ENCODE measurements at regions not wholly inside any gene's neighbourhood (a gene's known extent, or its start where the extent isn't known, plus 50 kb on each side); places are given as distances from the start of the nearest gene placed in this dataset.

- Histone ChIP-seq H3K27ac (ENCODE audit: insufficient read depth, low read depth, low read length) (no peak overlapping the region), H3K9ac (replicated peaks; ENCODE audit: extremely low read depth, insufficient read depth, low read length) (no peak overlapping the region), H2AFZ (ENCODE audit: low read depth, low read length) (no peak overlapping the region), H3K27me3 (ENCODE audit: control insufficient read depth in 2 of 2, insufficient read depth in 2 of 2, low read length in 2 of 2) (peaks cover 7 to 9% of the 10 kb centered on the region in 2 experiments), H3K9me1 (replicated peaks; ENCODE audit: control insufficient read depth, extremely low read depth, insufficient read depth, low read length) (no peaks in the 10 kb centered on the region), H3K36me3 (ENCODE audit: control insufficient read depth in 2 of 2, extremely low read depth in 1 of 2, insufficient read depth in 2 of 2, low read length in 2 of 2) (no peaks in the 10 kb centered on the region), H3K4me2 (ENCODE audit: insufficient read depth, low read length) (no peak overlapping the region), H3K79me2 (ENCODE audit: control insufficient read depth, insufficient read depth, low read length) (no peaks in the 10 kb centered on the region), H4K20me1 (replicated peaks; ENCODE audit: control insufficient read depth, extremely low read depth, insufficient read depth, low read length) (no peaks in the 10 kb centered on the region), H3K9me3 (replicated peaks; ENCODE audit: control insufficient read depth, insufficient read depth, low read length) (no peaks in the 10 kb centered on the region), H3K4me1 (ENCODE audit: control insufficient read depth, extremely low read depth, insufficient read depth, low read length) (no peaks in the 10 kb centered on the region), H3K4me3 (replicated peaks in 1 of 3; ENCODE audit: insufficient read depth in 1 of 3, low read depth in 1 of 3, low read length in 3 of 3) (no peak overlapping the region)
- dilution Hi-C loops (cut with MboI; ENCODE audit: extremely low pct_ligation_motif_present, low sequenced_read_pairs) (no loop called here), intact Hi-C loops (cut with micrococcal nuclease) (loop anchor here (1.0 to 10.0 kb wide), 4 partner anchors 68 to 1160 kb away; no protein-coding TSS in a partner anchor)
- BruUV-seq (replicated peaks) = no TSS peak
- peak; percentile 59 for DNase-seq (ENCODE audit: low read depth, low spot score)
- ChIA-PET POLR2A (no interaction called here), CTCF (interaction anchor here (0.7 to 1.8 kb wide), 12 partner anchors 8 to 1164 kb away, joined by 3 to 53 read pairs (median 6); no protein-coding TSS in a partner anchor)
- TF ChIP-seq POLR2AphosphoS5 (IDR thresholded peaks at IDR 0.05; ENCODE audit: insufficient read depth, low read depth, low read length) = no peak
- no peak for TF ChIP-seq JUN (IDR thresholded peaks at IDR 0.05; ENCODE audit: borderline replicate concordance, insufficient read depth, insufficient read length, low read depth)
- TF ChIP-seq GATA2 (IDR thresholded peaks at IDR 0.05; ENCODE audit: insufficient read depth, insufficient read length, low read depth, low read length) = no peak
- TF ChIP-seq EZH2 (IDR thresholded peaks at IDR 0.05; ENCODE audit: borderline replicate concordance, low read depth, low read length, severe bottlenecking) = no peak
- no peak for TF ChIP-seq POLR2A (IDR thresholded peaks at IDR 0.05; ENCODE audit: low read depth, low read length)
- TF ChIP-seq MYC (IDR thresholded peaks at IDR 0.05; ENCODE audit: low read depth, low read length) = no peak
- TF ChIP-seq CTCF (IDR thresholded peaks at IDR 0.05; ENCODE audit: extremely low read depth in 1 of 2, insufficient read depth in 1 of 2, low read depth in 1 of 2, low read length in 2 of 2) = peak; percentile 34 to 52
- FAIRE-seq = peak; percentile 72
These were observed 119.7 kb downstream of the ZNF326 start for GRCh38 chr1:90114521-90115141.

Data from endothelial cell of umbilical vein (primary cell).